ENCODE measurements at regions not wholly inside any gene's neighbourhood (a gene's known extent, or its start where the extent isn't known, plus 50 kb on each side); places are given as distances from the start of the nearest gene placed in this dataset.

DNA sequence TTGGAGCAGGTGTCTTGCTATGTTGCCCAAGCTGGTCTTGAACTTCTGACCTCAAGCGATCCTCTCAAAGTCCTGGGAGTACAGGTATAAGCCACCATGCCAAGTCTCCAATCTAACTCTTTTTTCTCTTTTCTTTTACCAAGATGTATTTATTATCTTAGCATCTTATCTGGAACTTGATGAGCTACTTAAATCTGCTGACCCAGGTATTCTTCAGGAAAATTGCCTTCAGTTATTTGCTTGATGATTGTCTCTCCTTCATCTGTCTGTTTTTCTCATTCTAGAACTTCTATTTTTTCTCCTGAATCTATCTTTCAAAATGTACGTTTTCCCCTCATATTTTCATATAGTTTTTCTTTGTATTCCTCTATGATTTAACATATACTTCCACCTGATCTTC, 158.2 kb upstream of the DMAC1 start:
- DNase-seq (ENCODE audit: low read depth): no peak
- TF ChIP-seq, protein P1, sequence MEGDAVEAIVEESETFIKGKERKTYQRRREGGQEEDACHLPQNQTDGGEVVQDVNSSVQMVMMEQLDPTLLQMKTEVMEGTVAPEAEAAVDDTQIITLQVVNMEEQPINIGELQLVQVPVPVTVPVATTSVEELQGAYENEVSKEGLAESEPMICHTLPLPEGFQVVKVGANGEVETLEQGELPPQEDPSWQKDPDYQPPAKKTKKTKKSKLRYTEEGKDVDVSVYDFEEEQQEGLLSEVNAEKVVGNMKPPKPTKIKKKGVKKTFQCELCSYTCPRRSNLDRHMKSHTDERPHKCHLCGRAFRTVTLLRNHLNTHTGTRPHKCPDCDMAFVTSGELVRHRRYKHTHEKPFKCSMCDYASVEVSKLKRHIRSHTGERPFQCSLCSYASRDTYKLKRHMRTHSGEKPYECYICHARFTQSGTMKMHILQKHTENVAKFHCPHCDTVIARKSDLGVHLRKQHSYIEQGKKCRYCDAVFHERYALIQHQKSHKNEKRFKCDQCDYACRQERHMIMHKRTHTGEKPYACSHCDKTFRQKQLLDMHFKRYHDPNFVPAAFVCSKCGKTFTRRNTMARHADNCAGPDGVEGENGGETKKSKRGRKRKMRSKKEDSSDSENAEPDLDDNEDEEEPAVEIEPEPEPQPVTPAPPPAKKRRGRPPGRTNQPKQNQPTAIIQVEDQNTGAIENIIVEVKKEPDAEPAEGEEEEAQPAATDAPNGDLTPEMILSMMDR (IDR thresholded peaks at IDR 0.05; ENCODE audit: low read depth, low read length, missing control alignments): no peak
- H3K4me3 ChIP-seq (ENCODE audit: low read depth, low read length): no peak overlapping the region

DNA sequence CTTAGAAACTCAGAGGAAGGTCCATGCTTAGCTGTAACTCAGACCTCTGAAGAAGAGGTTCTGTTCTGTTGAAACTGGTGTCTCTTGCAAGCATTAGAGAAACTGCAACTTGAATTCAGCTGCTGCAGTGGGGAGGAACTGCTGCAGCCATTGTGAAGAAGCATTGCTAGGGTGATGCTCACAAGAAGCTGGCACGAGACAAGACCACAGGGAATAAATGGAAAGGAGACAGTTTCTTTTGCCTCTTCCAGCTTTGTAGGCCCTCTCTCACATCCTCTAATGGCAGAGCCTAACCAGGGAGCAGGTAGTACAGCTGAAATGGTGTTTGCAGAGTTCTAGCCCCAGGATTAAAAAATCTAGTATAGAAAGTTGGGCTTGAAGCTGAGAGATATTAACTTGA, 148.0 kb upstream of the DMAC1 start:
- TF ChIP-seq, protein P1 (IDR thresholded peaks at IDR 0.05; ENCODE audit: low read depth, low read length, missing control alignments): no peak
- DNase-seq (ENCODE audit: low read depth): no peak
- H3K4me3 ChIP-seq (ENCODE audit: low read depth, low read length): no peak overlapping the region

DNA sequence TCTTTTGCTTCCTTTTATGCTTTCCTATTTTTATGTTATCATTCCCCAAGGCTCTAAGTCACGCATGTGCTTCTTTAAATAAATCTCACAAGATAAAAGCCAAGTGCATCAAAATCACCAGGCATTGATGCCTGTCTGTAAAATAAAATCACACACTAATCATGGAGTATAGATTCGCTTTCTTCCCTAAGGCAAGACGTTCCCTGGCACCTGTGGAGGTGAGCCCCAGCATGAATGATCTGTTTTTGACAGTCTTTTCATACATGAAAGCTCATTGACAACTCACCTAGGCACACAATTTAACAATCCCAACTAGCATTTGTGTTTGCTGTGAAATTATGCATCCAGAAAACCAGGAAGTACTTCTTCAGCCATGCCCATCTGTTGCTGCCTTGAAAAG, 146.9 kb upstream of the DMAC1 start:
- no peak overlapping the region for H3K4me3 ChIP-seq (ENCODE audit: low read depth, low read length)
- TF ChIP-seq, protein P1 (IDR thresholded peaks at IDR 0.05; ENCODE audit: low read depth, low read length, missing control alignments): no peak
- no peak for DNase-seq (ENCODE audit: low read depth)

DNA sequence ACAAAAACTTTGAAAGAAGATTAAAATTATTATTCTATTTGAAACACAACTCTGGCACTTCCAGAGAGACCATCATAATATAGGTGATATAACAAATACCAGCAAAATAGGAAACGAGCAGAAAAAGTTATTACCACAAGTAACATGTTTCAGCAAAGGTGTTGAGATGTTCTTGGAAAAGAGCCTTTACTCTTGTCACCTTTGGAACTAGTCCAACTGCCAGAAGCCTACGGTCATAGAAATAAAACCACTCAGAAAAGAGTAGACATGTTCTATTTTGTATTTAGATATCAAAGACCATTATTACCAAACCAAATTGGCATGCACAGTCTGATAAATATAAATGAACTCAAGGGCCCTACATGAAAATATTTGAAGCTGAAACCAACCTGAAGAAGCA, 145.0 kb upstream of the DMAC1 start:
- no peak overlapping the region for H3K4me3 ChIP-seq (ENCODE audit: low read depth, low read length)
- no peak for DNase-seq (ENCODE audit: low read depth)
- TF ChIP-seq, protein P1 (IDR thresholded peaks at IDR 0.05; ENCODE audit: low read depth, low read length, missing control alignments): no peak

DNA sequence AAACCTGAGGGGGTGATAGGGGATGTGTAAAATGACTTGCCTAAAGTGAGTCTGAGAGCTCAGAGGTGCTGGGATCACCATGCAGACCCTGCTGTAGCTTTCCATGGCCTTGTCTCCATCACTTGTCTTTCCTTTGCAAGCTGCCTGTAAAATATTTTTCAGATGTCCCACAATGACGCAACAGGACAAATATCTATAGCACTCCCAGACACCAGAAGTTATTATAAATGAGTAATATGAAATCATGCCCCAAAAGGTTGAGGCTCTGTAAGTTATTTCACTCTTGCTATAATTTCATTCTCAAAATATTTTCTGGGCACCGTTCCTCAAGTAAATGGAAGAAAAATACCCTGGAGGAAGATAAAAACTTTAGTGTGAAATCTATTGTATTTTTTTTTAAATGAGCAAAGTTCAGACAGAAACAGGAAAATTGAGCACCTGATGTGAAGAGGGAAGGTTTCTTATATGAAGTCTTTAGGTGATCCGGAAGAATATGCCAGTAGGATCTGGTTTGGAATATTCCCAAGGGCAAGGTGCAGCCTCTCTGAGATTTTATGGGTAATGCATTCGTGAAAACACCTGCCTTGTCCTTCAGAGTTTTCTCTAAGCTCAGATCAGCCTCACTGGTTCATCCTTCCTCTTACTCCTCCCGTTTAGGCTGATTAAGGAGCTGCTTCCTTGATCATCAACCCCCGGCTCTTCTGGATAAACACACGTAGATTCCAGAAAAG, 138.3 kb upstream of the DMAC1 start:
- DNase-seq (ENCODE audit: low read depth): no peak
- no peak overlapping the region for H3K4me3 ChIP-seq (ENCODE audit: low read depth, low read length)
- TF ChIP-seq, protein P1 (IDR thresholded peaks at IDR 0.05; ENCODE audit: low read depth, low read length, missing control alignments): no peak

DNA sequence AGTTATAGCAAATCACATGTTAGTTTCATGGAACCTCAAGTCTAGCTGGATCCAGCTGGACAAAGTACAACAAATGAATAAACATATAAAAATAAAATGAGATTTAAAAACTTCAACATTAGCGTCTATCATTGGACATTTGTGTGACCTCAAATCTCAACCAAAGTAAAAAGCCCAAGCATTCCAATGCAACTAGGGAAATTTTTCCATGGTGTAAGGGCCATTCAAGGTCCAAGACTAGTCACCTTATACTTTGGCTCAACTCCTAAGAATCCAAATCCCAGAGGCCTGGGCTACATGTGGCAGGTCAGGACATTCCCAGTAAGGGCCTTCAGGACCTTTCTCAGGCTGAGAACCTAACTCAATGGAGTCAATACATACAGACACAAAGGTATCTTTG, 137.4 kb upstream of the DMAC1 start:
- DNase-seq (ENCODE audit: low read depth): no peak
- no peak overlapping the region for H3K4me3 ChIP-seq (ENCODE audit: low read depth, low read length)
- TF ChIP-seq, protein P1 (IDR thresholded peaks at IDR 0.05; ENCODE audit: low read depth, low read length, missing control alignments): no peak

DNA sequence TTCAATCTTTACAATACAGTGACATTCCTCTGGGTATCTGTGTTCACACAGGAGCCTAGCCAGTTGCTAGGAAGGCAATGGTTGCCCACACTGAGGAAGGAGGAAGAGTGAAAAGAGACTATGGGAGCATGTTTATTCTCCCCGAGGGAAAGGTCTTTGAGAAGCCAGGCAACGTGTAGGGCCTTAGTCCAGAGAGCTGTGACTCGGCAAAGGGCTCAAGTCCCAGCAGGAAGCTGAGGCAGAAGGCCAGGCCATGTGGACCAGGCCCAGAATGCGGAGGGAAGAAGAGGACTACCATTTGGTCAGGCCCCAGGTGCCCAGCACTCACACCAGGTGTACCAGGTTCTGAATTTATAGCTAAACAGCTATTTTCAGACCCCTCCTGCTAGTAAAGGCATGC, 136.6 kb upstream of the DMAC1 start:
- TF ChIP-seq, protein P1 (IDR thresholded peaks at IDR 0.05; ENCODE audit: low read depth, low read length, missing control alignments): no peak
- H3K4me3 ChIP-seq (ENCODE audit: low read depth, low read length): no peak overlapping the region
- DNase-seq (ENCODE audit: low read depth): no peak
